ENCODE measurements at regions not wholly inside any gene's neighbourhood (a gene's known extent, or its start where the extent isn't known, plus 50 kb on each side); places are given as distances from the start of the nearest gene placed in this dataset.

- no peak for DNase-seq
These were observed 350.8 kb downstream of the CYRIA start for GRCh38 chr2:16314691-16315457.

- no peak for DNase-seq
These were observed 351.6 kb downstream of the CYRIA start for GRCh38 chr2:16314001-16314400.

GRCh38 chr2:16313235-16313975 lies 352.2 kb downstream of the CYRIA start:
- DNase-seq, result no peak

DNA sequence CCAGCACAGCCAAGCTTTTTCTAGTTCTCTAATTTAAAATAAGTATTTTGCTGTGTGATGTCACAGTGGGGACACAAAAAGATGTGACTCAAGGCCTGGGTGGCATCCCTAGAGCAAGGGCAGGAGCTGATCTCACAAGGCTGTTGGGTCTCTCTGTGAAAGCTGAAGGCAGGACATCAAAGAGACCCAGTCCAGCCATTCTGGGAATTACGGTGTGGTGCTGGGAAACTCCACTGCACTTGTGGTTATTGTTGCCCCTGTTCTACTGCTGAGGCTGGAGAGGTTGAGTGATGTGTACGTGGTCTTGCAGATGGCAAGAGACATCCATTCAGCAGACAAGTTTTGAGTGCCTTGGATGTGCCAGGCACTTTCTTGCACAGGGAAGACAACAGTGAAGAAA lies 352.9 kb downstream of the CYRIA start:
- no peak for DNase-seq

GRCh38 chr2:16311521-16312440 lies 353.9 kb downstream of the CYRIA start:
- no peak for DNase-seq

DNA sequence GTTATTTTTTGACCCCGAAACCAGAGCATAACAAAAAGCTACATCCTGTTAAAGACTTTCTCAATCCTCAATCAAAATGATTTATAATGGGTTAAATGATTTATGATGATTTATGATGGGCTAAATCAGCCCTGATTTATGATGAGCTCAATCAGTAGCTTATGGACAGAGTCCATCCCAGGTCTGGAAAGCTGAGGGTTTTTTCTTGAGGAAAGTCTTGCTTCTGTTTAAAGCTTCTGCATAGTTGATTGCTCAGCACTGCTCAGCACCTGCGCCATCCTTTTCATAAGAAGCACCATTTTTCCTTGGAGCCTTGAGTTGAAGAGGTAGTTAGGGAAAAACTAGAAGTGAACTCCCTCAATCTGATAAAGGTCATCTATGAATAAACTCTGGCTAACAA lies 356.8 kb downstream of the CYRIA start:
- no peak for DNase-seq

- no peak for DNase-seq
These were observed 360.6 kb downstream of the CYRIA start for GRCh38 chr2:16304876-16305590.

DNA sequence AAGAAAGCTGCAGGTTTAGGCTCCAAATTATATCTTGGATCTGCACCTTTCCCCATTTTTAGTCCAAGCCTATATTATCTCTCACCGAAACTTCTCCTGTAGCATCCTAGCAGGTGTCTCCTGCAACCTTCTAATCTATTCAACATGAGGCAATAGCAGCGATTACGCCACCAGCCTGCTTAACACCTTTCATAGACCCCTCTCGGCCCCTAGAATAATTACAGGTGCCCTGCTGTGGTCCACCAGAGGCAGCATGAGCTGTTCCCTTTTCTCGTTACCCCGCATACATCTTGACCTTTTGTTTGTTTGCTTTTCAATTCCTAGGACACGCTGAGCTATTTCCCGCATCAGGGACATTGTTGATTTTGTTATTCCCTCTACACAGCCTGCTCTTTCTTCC lies 361.9 kb downstream of the CYRIA start:
- DNase-seq, result no peak

- peak; percentile 52 for DNase-seq
These were observed 362.4 kb downstream of the CYRIA start for GRCh38 chr2:16303273-16303577.

GRCh38 chr2:16302431-16303272 lies 362.3 kb downstream of the MYCN start:
- no peak for DNase-seq

- DNase-seq, result no peak
These were observed 361.6 kb downstream of the MYCN start for GRCh38 chr2:16301961-16302360.

- no peak for DNase-seq
These were observed 358.5 kb downstream of the MYCN start for GRCh38 chr2:16298866-16299265.

DNA sequence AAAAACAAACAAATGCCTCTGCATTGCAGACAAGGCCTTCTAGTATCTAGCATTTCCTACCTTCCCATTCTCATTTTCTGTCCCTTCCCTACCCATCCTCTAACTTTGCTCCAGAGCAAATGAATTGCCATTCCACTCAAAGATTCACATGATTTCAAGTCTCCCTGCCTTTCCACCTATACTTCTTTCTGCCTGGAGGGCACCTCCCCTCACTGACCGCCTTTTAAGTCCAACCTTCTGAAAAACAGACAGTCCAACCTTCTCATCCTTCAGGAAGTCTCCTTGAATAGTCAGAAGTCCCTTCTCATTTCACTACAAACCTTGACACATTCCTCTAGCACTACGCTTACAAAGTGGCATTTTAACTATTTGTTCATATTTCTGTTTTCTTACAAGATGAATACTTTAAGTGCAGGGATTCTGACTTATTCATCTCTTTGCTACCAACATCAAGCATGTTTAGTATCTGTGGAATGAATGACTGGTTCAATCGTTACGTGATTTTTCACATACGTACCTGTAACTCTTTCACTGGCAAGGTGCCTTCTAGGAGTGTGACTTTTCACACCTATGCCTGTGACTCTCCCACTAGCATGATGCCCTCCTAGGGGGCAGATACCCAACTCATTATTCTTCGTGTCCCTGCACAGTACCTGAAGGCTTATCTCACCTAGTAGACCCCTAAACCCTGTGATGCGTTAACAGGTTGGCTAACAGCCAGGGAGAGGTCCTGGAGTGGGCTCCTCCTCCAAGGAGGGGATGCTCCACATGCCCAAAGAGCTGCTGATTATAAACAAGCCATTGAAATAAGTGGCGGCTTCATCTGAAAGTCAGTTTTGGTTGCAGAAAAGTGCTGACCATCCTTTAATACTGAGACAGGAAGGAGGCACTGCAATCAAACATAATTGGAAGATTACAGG lies 356.2 kb downstream of the MYCN start:
- no peak for DNase-seq

- DNase-seq, result no peak
These were observed 355.6 kb downstream of the MYCN start for GRCh38 chr2:16296038-16296290.

DNA sequence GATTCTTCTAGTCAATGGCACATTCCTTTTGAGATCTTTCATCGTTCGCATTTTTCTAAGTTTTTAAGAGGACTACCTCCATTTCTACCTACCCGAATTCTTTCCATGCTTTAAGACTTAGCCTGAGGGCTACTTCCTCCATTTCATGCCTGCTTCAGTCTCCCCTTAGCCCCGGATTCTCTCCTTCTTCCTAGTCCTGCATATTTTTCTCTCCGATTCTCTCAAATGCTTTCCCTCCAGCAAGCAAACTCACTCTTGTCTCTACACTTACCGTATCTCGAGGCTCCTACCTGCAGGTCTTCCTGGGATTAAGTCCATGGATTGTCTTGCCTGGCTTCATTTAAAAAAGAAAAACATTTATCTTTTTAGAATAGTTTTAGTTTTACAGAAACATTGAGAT lies 354.4 kb downstream of the MYCN start:
- DNase-seq, result no peak

GRCh38 chr2:16293871-16294270 lies 353.5 kb downstream of the MYCN start:
- DNase-seq, result no peak

DNA sequence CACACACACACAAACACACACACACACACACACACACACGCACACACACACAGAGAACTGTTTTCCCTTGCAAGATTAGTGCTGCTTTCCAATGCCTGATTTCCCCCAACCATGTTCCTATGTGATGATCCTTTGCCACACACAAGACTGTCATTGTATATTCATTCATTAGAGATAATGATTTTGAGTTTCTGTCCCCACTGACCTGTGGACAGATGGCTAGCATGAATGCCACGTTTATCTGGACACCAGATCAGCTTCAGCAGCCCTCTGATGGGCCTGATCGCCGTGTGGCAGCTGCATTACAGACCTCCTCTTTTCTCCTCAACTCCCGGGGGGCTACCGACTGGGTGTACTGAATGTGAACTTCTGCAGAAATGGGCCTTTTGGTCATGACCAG lies 353.0 kb downstream of the MYCN start:
- no peak for DNase-seq

DNA sequence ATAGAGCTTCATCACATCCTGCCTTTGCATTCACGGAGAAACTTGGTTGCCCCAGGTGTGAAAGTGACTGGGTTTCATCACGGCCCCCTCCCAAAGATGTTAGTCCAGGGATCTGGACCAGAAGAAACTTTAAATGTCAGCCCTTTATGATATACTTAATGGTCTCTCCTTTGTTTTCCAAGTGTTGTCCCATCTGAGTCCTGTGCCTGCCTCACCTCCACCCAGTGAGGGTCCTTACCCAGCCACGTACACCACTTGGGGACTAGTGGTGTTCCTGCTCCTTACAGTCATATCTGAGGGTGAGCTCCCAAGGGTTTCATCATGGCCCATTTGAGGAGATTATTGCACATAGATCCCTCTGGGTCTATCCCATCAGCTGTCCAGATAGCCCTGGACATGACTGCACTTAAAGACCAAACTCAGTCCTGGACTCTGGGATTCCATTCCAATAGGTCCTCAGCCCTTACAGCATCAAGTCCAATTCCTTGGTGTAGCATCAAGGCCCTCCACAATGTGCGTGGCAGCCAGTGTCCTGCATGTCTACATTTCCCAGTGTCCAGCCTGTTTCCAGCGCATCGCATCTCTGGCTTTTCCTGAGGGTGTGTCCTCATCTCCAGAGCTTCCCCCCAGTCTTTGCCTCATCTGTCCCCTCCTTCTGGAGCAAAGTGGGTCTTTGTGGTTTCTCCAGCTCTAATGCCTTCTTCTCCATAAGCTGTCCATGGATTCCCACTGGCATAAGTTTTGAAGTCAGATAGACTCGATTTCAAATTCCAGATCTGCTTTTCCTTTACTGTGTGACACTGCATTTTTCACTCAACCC lies 351.6 kb downstream of the MYCN start:
- no peak for DNase-seq

- DNase-seq, result no peak
These were observed 350.9 kb downstream of the MYCN start for GRCh38 chr2:16291226-16291625.

DNA sequence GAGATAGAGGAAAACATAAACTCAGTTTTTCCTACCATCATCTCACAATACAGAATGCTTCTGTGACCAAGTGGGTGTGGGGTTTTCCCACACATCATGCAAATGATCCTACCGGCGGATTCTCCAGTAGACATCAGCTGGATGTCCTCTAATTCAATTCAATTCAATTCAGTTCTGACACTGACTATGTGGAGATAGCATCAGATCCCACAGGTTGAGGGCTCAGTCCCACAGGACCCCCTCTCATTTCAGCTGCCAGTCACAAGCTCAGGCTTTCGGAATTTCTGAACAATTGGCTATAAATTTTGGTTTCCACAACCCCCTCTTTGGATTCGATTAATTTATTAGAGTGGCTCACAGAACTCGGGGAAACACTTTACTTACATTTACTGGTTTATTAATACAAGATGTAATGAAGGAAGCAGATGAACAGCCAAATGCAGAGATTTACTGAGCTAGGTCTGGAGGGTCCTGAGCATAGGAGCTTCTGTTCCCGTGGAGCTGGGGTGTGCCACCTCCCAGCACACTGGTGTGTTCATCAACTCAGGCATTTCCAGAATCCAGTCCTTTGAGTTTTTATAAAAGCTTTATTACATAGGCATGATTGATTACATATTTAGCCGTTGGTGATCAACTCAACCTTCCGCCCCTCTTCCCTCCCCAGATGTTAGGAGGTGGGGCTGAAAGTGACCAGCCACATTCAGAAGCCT lies 350.1 kb downstream of the MYCN start:
- DNase-seq, result no peak

Measured in RPMI8226 (cell line).